Fibroblast of lung (primary cell): ENCODE measurements at regions not wholly inside any gene's neighbourhood (a gene's known extent, or its start where the extent isn't known, plus 50 kb on each side); places are given as distances from the start of the nearest gene placed in this dataset.

Experiments
- CTCF ChIP-seq, 2 donors: IDR thresholded peaks in 1 of 2; conservative IDR thresholded peaks in 1 of 2; 1 replicate in 1 of 2; 2 replicates in 1 of 2; pipeline ENCODE4 v1.5.1; 2011 to 2012; ENCODE audit warnings: low read length in 2 of 2, control low read depth in 1 of 2, inconsistent platforms in 1 of 2, low read depth in 1 of 2, mild to moderate bottlenecking in 1 of 2
- EZH2 ChIP-seq: IDR thresholded peaks from 2 replicates; pipeline ENCODE4 v1.5.1; 2012; ENCODE audit warnings: low read length, control low read depth, mild to moderate bottlenecking; ENCODE audit errors: missing control alignments

- no peak for TF ChIP-seq CTCF (conservative IDR thresholded peaks at IDR 0.05 in 1 of 2, IDR thresholded peaks at IDR 0.05 in 1 of 2; ENCODE audit: low read depth in 1 of 2, low read length in 2 of 2)
- no peak for TF ChIP-seq EZH2
Measured at GRCh38 chr11:109734566-109734965, 312.6 kb downstream of the C11orf87 start.
